HG02610 (cell line): ENCODE measurements at regions not wholly inside any gene's neighbourhood (a gene's known extent, or its start where the extent isn't known, plus 50 kb on each side); places are given as distances from the start of the nearest gene placed in this dataset.
"Not testable (repeated sequence)": the region's sequence is repeated elsewhere in the genome, so short reads cannot be mapped to it uniquely, and the experiment has no call there.

Source experiments
- ATAC-seq: cut with Tn5 transposase; IDR thresholded peaks from one replicate; pipeline ENCODE4 v1.9.1; 2021; ENCODE audit warnings: mild to moderate bottlenecking, moderate library complexity; ENCODE audit not compliant: unreplicated experiment

DNA sequence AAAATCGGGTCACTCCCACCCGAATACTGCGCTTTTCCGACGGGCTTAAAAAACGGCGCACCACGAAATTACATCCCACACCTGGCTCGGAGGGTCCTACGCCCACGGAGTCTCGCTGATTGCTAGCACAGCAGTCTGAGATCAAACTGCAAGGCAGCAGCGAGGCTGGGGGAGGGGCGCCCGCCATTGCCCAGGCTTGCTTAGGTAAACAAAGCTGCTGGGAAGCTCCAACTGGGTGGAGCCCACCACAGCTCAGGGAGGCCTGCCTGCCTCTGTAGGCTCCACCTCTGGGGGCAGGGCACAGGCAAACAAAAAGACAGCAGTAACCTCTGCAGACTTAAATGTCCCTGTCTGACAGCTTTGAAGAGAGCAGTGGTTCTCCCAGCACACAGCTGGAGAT is 325.7 kb upstream of the PIK3R1 start:
- not testable (repeated sequence) for ATAC-seq

DNA sequence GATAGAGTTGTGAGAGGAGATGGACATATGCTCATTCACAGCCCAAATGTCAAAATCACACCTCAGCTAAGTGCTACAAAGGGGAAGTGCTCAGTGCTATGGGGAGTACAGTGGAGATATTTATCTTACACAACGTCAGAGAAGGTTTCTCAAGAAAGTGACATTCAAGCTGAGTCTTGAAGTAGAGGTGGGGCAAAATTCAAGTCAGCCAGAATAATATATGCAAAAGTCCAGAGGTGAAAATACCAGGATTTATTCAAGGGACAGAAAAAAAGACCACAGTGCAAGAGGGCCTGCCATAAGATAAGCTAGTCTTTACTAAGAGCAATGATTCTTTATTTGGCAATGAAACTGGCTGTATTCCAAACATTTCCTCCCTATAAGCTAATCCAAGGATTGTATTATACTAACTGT is 327.8 kb upstream of the PIK3R1 start:
- no peak for ATAC-seq

- ATAC-seq, result no peak
These were observed 328.8 kb upstream of the PIK3R1 start for GRCh38 chr5:67886761-67887160.

- ATAC-seq, result no peak
These were observed 334.7 kb upstream of the PIK3R1 start for GRCh38 chr5:67880876-67881275.

- no peak for ATAC-seq
These were observed 335.1 kb upstream of the PIK3R1 start for GRCh38 chr5:67880511-67880805.

GRCh38 chr5:67879620-67880510 is 335.7 kb upstream of the PIK3R1 start:
- no peak for ATAC-seq

DNA sequence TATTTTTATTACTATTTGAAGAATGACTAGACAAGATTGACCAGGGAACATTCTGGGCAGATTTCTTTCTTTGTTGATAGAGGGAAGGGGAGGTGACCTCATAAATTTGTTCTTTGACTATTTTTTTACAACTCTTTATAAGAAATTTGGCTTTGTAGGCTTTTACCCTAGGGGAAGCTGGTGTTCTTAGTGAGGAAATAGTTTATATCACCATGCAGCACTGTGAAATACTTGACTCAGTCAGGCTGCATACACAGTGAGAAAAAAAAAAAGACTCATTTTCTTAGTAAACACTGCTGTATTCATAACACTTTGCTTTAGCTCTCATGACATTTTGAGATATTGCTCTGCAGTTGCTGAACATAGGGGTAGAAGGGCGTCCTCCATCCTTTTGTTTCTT is 336.6 kb upstream of the PIK3R1 start:
- no peak for ATAC-seq

DNA sequence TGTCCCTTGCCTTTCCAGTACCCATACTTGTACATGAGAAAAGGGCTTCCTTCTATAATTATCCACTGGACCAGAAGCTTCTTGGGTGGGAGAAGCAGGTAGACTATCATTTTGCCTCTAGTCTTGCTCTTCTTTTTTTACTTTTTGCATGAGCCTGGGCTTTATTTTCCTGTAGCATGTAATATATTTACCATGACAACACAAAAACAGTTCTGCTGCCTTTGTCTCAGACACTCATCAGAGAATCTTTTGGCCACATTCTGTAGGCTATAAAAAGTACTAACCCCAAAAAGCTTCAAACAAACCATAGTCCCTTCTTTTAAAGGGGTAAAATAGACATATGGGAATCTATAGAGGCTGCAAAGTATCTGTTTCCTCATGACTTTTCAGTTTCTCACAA is 339.2 kb upstream of the PIK3R1 start:
- ATAC-seq, result no peak

- no peak for ATAC-seq
These were observed 340.0 kb upstream of the PIK3R1 start for GRCh38 chr5:67875601-67876000.

- ATAC-seq, result no peak
These were observed 341.6 kb upstream of the PIK3R1 start for GRCh38 chr5:67873935-67874334.

DNA sequence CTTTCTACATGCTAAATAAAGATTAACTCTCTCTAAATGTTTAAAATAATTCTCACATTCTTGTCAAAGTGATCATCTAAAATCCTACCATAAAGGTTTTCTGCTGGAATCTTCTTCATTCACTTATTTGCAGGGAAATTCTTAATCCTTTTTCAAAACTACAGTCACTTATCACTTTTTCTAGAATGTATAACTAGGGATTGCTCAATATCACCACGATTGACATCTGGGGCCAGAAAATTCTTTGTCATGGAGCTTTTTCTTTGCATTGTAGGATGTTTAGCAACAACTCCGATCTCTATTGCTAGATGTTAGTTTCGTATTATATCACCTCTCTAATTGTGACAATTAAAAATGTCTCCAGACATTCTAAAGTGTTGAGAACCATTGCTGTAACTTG is 344.9 kb upstream of the PIK3R1 start:
- ATAC-seq, result no peak

DNA sequence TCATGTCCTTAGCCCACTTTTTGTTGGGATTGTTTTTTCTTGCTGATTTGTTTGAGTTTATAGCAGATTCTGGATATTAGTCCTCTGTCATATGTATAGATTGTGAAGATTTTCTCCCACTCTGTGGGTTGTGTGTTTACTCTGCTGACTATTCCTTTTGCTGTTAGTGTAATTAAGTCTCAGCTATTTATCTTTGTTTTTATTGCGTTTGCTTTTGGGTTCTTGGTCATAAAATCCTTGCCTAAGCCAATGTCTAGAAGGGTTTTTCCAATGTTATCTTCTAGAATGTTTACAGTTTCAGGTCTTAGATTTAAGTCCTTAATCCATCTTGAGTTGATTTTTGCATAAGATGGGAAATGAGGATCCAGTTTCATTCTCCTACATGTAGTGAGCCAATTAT is 351.2 kb upstream of the PIK3R1 start:
- not testable (repeated sequence) for ATAC-seq

DNA sequence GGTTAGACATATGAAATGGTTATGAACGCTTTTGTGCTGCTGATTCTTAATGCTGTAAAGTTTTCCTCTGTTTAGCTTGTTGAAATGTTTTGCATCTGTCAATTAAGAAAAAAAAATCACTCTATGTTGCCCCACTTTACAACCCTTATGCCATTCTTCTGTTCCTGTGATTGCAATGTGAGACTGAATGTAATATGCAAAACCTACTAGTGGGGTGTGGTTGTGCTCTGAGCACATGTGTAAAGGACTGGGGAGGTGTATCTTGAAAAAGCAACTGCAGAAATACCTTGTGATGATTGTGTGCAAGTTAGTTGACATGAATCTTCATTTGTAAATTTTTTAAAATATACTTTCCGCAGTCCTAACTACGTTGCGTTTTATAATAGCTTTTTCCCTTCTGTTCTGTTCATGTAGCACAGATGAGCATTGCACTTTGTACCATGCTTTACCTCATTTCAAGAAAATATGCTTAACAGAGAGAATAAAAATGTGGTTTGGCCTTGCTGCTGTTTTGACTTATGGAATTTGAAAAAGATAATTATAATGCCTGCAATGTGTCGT is 357.0 kb upstream of the PIK3R1 start:
- ATAC-seq, result no peak

GRCh38 chr5:67857502-67857901 is 358.1 kb upstream of the PIK3R1 start:
- no peak for ATAC-seq

DNA sequence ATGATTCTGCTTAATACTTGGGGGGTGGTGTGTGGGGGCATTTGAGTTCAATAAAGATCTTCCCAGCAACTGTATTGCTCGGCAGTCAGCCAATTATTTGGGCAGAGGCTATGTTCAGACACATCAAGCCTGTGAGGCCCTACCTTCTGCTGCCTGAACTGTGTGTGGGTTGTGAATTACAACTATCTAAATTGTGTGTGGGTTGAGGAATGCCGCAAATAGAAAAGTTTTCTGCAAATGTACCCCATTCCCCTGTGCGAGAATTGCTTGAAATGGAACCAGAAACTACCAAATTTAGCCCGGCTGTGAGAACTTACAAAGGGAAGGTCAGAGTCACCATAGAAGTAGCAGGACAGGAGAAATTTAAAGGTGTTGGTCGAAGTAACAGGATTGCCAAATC is 360.0 kb upstream of the PIK3R1 start:
- no peak for ATAC-seq

GRCh38 chr5:67850906-67851305 is 364.6 kb upstream of the PIK3R1 start:
- ATAC-seq, result not testable (repeated sequence)

GRCh38 chr5:67844924-67845323 is 370.6 kb upstream of the PIK3R1 start:
- ATAC-seq, result no peak

DNA sequence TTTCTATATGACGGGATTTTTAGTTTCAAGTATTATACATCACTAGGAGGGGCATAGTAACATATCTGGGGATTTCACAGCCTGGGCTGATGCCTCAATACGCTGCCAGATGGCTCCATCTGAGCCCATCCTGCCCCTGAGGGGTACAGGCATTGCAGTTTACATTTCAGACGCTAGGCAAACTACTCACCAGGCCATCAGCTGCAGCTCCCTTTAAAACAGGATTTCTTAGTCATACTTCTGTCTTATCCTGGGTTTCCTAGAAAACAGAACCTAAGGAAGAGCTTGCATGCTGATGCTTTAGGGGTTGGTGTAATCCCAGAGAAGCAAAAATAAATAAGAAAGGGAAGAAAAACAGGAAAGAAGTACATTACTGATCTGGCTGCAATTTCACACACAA is 372.8 kb upstream of the PIK3R1 start:
- no peak for ATAC-seq

- not testable (repeated sequence) for ATAC-seq
These were observed 378.3 kb upstream of the PIK3R1 start for GRCh38 chr5:67837225-67837624.

GRCh38 chr5:67836496-67836895 is 379.1 kb upstream of the PIK3R1 start:
- ATAC-seq, result not testable (repeated sequence)

- ATAC-seq, result no peak
These were observed 384.5 kb upstream of the PIK3R1 start for GRCh38 chr5:67831048-67831447.

DNA sequence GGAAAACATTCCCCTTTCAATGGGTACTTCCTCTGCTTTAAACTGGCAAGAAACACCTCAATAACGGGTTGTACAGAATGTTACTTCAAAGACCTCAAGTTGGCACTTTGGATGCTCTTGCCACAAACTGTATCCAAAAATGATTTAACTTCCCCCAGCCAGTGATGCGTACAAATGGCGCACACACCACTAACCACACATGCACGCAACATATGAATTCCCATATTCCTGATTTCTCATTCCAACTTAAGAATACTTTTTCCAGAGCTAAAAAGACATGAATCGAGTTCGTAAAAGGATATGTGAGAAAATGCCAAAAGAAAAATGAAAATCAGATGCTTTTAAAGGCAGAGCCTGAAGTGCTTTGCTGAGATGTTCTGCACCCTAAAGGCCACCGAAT is 388.0 kb upstream of the PIK3R1 start:
- no peak for ATAC-seq

GRCh38 chr5:67824852-67825251 is 390.7 kb upstream of the PIK3R1 start:
- ATAC-seq, result no peak
